Tongue (tissue), 1 donor: ENCODE measurements at regions not wholly inside any gene's neighbourhood (a gene's known extent, or its start where the extent isn't known, plus 50 kb on each side); places are given as distances from the start of the nearest gene placed in this dataset.
"Not testable (repeated sequence)": the region's sequence is repeated elsewhere in the genome, so short reads cannot be mapped to it uniquely, and the experiment has no call there.

Source experiments
- DNase-seq: peaks from one replicate; pipeline ENCODE4 v3.0.0-alpha.2; 2015

DNA sequence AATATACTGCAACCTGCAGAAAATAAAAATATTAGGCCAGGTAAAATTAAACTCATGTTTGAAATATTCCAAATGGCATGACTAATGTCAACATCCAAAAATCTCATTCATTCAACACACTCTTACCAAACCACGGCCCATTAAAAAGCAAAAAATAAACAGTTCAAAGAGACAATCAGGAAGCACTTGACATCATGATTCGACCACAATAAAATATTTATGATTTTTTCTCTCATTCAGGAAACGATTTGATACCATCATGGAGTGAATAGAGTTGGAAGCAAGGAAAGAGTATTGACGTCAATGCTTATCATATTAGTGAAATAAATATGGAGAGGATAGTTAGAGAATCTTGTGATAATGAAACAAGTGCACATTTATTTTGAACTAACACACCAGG lies 354.1 kb downstream of the KCNJ2 start:
- DNase-seq = no peak

DNA sequence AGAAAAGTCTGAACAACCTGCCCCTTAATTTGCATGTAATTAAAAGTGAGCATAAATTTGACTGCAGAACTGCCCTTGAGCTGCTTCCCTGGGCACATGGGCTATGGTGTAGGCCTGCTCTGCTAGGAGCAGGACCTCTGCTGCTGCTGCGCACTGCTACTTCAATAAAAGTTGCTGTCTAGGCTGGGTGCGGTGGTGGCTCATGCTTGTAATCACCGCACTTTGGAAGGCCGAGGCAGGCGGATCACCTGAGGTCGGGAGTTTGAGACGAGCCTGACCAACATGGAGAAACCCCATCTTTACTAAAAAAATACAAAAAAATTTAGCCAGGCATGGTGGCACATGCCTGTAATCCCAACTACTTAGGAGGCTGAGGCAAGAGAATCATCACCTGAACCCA lies 355.7 kb downstream of the KCNJ2 start:
- not testable (repeated sequence) for DNase-seq

DNA sequence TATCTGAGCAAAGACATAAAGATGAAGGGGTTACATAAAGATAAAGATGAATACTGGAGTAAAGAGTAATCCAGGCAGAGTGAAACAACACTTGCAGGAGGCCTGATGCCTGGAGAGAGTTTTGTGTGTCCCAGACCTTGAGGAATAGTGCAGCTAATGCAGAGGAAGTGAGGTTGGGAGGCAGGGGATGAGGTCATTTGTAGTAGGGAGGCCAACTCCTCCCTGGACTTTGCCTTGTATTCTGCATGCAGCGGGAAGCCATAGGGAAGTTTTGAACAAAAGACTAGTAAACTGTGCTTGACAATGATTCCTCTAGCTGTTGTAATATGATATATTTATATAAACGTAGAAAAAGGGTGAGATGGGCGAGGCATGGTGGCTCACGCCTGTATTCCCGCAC lies 356.6 kb downstream of the KCNJ2 start:
- DNase-seq = no peak

DNA sequence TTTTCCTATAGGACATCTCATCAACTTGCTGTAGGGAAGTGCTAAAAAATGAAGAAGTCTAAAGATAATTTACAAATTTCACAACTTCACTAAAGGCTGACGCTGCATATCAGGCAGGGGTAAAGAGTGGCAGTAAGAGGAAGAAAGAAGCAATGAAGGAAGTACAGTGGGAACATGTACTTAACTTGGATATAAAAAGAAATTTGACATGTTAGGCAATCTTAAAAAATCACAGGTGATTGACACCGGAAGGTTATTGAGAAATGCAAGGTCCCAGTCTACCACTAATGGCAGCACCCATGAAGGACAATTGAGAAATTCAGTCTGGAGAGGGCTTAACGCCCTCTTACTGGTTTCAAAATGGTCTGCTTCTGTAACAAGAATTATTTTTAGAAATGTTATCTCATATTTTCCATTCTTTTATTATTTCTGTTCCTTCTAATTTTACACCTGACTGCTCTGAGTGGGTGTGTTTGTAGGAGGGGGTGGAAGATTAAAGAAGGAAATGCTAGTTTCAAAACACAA lies 358.1 kb downstream of the KCNJ2 start:
- DNase-seq = peak; percentile 8

DNA sequence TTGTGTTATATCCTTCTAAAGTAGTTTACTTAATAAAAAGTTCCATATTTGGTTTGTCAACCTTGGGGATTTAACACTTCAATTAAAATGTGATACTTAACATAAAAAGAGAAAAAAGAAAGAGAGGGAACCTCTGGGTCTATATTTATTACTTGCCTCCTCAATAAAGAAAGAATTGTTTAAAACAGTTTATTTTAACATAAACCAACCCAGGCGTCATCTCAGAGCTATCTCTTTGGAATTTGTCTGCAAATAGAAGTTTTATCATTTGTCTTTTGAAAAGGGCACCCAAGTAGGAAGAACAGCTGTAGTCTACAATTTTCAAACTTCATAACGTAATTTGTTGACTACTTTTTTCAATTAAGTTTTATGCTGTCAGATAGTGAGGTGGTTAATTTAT lies 364.1 kb downstream of the KCNJ2 start:
- no peak for DNase-seq

DNA sequence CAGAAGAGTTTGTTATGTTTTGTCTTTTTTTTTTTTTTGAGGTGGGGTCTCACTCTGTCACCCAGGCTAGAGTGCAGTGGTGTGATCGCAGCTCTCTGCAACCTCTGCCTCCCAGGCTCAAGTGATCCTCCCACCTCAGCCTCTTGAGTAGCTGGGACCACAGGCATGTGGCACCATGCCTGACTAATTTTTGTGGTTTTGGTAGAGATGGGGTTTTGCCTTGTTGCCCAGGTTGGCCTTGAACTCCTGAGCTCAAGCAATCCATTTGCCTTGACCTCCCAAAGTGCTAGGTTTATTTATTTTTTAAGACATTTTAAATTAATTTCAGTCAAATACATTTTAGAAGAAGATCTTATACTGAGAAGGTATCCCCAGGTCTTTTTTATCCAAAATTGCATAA lies 366.7 kb downstream of the KCNJ2 start:
- no peak for DNase-seq

DNA sequence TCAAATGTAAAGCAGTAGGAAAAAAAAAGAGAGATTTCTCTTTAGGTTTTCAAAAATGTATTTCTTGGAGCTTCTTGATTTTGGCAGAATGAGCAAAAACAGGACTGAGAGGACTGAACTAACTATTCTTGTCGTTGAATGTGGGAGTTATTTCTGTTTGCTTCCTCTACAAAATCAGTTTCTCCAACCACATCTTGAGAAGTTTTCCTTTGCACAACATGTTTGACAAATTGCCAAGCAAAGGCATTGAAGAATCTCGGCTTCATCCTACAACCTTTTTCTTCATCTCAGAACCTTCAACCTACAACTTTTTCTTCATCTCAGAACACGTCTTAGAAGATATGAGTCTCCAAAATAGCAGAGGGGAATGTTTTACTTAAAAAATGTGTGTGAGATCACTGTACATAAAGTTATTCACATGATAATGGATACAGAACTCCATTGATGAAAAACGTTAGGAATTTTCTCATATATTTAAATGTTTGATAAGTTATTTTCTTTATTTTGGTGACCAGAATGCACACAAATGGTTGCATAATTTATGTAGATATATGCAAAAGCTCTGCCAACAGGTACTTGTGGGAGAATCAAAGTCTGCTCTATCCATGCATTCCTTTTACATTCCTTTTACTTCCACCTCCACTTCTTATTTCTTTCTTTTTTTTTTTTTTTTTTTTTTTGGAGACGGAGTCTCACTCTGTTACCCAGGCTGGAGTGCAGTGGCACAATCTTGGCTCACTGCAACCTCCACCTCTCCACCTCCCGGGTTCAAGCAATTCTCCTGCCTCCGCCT lies 370.0 kb downstream of the KCNJ2 start:
- DNase-seq = no peak

DNA sequence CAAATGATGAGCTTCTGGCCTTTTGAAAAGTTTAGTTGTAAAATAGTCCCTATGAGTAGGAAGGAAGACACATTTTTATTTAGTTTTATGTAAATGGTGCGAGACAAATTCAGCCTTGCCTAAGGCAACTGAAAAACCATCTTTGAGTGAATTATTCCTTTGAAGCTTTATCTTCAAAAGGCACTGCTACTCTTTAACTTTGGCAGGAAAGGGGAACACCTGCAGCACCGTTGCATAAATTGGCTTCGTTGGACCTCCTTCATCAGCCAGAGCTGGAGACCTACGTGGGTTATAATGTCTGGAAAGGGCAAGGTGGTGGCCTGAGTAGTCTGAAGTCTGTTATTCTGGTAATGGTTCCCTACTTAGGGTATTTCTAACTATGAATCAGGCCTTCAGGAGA lies 373.5 kb downstream of the KCNJ2 start:
- no peak for DNase-seq

DNA sequence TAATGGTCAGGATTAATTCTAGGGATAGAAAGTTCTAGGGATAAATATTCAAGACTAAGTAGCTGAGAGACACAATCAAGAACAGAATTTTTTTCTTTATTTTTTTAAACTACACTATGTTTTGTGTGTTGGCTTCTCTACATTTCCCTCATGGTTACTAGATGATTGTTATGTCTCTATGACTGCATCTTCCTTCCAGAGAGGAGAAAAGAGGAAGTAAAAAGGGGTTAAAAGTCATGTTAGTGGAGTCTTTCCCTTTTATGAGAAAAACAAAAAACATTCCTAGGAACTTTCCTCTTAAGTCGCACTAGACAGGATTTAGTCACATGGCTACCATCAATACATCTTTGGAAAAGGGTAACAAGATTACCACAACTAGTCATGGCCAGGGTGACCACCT lies 375.0 kb downstream of the KCNJ2 start:
- DNase-seq = no peak

DNA sequence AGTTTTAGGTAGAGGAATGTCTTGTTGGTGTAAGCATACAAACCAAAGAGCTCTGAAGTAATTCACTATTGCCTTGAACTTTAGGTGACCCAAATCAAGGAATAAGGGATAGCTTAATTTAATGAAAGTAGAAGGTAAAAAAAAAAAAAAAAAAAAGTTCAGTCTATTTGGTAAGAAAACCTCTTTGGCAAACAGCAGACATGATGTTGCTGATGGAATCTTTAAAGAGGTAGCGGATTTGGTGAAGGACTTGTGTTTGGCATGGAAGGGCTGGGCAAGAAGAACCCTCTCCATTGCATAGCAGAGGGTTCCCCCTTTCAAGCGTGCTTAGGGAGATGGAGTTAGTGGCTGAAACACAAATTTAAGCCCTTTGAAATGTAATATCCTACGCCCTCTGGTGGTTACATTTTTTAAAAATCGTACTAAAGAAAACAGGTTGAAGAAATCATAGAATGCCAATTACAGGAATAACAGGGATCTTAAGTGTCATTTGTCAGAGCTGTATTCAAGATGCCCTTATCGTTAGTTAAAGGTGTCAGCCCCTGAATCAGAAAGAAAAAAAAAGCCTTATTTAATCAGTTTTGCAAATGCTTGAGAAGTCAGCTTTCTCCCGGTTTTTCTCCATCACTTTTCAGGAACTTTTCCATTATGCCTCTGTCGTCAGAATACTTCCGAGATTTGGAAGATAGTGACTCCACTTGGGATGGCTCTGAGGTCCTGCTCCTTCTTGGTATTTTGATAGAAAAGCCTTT lies 383.1 kb downstream of the KCNJ2 start:
- peak; percentile 81 for DNase-seq

DNA sequence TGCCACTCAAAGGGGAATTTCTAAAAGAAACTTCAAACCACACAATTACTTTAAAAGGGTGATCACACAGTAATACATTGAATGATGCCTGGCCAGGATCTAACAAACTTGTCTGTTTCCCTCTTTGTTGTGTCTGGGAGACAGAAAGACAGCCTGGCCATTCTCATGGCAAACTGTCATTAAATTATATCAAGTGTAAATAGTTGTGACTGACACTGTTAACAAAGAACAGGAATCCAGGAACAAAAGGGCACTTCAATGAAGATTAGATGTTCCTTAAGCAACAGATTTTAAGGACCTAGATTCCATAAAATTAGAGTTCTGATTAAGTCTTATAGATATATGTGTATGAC lies 383.6 kb downstream of the KCNJ2 start:
- no peak for DNase-seq

DNA sequence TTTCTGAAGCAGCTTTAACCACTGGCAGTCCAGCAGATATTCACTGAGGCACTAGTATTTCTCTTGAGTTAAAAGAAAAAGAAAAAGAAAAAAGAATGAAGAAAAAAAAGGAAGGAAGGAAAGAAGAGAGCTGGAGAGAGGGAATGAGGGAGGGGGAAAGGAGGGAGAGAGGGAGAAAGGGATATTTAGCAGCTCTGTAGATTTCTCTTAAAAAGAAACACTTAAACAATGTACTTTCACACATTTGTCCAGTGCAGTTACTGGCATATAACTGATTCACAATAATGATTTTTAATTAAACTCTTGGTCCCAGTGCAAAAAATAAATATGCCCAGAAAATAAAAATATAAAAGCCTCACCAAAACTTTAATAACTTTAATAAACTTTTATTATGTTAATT lies 386.4 kb downstream of the KCNJ2 start:
- DNase-seq = no peak

DNA sequence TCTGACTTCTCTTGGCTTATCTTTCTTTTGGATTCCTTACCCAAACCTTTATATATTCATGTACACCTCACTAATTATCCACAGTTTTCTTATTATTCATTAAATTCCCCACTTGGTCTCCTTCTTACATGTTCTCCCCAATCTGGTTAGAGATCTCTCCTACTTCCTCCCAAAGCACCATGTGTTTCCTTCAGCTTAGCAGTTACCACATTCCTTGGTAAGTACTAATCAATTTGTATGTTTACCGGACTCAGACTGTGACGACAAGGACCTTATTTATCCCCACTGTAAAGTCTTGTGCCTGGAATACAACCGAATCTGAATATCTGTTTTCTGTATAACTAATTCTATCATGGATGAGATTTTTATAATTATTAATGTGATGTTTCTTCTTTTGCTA lies 389.5 kb downstream of the KCNJ2 start:
- DNase-seq = no peak

DNA sequence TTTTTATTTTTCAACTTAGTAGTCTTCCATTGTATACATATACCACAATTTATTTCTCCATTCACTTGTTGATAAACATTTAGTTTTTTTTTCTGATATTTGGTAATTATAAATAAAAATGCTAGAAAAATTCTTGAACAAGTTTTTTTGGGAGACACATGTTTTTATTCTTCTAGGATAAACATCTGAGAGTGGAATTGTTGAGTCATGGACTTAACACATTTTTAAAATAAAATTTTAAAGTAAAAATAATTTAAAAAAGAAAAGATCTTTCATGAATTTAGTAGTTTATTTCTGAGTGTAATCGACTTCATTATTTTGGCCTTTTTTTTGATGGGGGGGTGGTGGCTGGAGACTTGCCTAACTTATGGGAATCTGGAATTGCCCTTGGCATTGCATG lies 391.1 kb downstream of the KCNJ2 start:
- no peak for DNase-seq

DNA sequence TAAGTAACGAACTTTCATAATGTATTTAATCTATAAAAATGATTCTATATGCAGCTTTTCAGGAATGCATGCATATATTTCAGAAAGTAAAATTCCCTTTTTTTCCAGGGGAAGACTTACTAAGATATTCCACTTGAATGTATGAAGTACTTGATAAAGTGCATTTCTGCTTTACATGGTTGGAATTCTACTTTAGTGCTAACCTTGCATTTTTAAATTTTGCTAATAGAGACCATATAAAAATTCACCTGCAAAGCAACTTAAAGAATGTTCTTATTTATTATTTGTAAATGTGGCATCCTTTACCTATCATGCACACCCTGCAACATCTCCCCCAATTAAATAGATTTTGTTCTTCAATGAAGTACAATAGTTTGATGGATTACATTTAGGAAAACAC lies 392.8 kb downstream of the KCNJ2 start:
- DNase-seq = no peak

DNA sequence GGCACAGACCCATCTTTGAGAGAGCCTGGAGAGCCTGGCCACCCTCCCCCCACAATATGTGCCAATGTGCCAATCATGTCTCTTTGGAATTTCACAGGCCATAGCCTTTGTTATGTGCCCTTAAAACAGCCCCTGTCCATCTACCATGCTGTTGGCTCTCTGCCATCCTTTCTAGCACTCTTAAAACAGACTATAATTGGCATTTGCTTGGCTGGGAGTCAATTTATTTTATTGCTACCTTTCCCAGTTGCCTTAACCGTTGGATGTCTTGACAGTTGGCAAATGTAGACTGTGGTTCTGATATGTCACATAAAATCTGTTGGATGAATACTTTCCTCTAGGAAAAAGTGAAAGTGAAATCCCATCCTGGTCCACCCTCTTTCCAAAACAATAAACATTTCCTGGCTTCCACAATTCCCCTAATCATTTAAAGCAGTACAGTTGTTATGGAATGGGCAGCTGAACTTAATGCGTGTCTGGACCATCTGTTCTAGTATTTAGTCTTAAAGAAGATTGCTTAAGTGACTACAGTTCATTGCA lies 394.0 kb downstream of the KCNJ2 start:
- peak; percentile 91 for DNase-seq

DNA sequence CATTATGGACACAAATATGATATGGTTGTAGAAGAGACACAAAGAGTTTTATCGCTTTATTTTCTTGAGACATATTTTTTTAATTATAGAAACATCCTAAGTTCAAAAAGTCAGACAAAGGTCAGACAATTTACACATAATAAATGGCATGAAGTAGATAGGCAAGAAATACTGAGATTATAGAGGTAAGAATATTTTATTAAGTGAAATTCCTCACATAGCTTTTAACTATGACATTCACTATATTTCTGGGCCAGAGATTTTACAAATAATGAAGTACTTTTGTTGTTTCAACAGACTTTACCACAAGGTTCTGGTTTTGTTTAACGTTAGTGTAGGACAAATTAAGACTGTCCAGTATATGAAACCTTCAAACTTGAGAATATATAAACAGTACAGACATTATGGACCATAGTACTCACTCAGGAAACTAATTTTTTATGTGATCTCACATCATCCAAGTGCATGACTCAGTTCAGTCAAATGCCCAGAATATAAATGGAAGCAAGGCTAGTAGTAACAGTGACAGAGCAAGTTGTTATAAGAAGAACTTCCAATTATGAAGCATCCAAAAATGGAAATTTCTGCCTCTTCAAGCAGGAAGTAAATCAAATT lies 394.8 kb downstream of the KCNJ2 start:
- DNase-seq = peak; percentile 20

DNA sequence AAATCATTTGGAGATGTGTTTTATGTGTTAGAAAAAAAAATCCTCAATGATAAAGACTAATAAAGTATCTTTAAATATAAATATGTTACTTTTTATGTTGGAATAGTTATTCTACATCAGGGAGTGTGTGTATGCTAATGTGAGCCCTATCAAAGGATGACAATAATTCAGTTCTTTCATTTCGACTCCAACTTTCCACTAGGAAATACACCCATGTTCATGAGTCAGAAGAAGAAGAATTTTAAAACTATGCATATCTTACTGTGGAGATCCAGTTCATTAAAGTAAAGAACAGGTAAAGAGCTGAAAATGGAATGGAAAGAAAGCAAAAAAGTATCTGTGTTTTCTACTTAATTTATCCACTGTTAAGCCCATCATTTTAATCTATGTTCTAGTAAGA lies 399.8 kb downstream of the KCNJ2 start:
- no peak for DNase-seq

DNA sequence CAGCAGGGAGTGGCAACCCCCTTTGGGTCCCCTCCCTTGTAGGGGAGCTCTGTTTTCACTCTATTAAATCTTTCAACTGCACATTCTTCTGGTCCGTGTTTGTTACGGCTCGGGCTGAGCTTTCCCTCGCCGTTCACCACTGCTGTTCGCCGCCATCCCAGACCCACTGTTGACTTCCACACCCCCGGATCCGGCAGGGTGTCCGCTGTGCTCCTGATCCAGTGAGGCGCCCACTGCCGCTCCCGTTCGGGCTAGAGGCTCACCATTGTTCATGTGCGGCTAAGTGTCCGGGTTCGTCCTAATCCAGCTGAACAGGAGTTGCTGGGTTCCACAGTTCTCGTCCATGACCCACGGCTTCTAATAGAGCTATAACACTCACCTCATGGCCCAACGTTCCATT lies 408.1 kb downstream of the KCNJ2 start:
- no peak for DNase-seq

DNA sequence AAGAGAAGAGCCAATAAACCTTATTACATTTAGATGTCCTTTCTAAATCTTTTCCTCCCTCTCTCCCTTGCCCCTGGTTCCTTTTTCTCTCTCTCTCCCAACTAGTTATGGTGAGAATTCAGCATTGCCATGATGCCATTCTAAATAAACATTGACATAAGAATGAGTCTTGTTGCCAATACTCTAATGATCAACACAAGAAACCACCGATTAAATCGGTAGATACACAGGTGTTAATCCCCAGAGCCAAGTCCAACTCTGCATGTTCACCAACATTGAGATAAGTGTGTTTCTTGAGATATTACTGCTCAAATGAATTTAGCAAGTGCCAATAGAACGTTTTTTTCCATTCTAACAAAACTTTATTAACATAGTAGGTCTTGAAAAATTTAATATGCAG lies 412.1 kb downstream of the KCNJ2 start:
- no peak for DNase-seq

DNA sequence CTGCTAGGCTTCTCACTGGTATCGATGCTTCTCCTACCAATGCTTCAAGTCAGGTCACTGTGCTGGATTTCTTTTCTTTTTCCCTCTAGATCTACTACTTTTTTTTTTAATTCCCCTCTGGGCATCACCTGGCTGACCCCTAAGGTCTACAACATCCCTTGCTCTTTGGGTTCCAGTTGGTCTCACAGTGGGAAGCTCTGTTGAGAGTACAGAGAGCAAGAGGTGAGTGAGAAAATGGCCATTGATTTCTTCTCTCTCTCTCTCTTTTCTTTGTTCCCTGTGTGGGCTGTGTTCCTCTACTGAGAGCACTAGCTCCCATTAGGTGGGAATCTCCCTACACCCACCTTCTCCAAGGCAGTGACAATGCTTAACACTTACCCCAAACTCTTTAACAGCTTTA lies 413.4 kb downstream of the KCNJ2 start:
- DNase-seq = no peak

DNA sequence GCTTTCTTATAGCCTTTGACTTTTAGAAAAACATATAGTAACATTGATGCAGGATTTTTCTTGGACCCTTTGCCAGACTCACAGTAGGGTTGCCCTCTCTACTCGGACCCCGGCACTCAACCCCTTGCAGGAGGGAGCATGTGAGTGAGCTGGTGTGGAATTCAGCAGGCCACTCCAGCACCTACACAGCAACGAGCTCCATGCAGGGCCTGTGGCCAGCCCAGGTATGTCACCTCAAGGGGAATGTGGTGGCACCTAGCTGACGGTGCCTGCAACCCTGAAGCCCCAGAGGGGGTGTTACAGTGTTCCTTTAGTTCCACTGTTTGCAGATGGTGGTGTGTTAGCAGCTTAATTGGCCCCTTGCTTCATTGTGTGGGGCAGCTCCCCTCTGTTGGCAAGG lies 414.9 kb downstream of the KCNJ2 start:
- no peak for DNase-seq

DNA sequence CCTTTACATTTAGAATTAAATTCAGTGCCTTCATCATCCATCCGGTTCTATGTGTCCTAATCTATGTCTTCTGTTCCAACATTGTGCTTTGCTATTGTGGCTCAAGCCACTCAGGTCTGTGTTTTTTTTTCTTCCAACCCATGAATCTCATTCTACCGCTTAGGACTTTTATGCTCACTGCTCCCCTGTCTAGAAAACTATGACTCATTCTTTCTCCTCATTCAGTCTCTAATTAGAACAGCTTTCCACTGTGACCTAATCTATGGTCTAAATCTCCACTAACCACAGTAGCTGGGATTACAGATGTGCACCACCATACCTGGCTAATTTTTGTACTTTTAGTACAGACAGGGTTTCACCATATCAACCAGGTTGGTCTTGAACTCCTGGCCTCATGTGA lies 418.7 kb downstream of the KCNJ2 start:
- DNase-seq = no peak
